OCI-LY3 (cell line): ENCODE measurements at regions not wholly inside any gene's neighbourhood (a gene's known extent, or its start where the extent isn't known, plus 50 kb on each side); places are given as distances from the start of the nearest gene placed in this dataset.

Experiments
- EZH2phosphoT487 ChIP-seq: fragments of 200-600 bp; shearing (Covaris generic); IDR thresholded peaks from 2 replicates; pipeline ENCODE4 v1.6.1; 2018; ENCODE audit warnings: antibody characterized with exemption, mixed run types, low read depth
- TF ChIP-seq, protein P1 (sequence below): fragments of 200-600, 300-600 bp; sonication (generic); IDR thresholded peaks from 2 replicates; pipeline ENCODE4 v1.5.1; 2014; ENCODE audit warnings: antibody characterized with exemption, low read length, low read depth

DNA sequence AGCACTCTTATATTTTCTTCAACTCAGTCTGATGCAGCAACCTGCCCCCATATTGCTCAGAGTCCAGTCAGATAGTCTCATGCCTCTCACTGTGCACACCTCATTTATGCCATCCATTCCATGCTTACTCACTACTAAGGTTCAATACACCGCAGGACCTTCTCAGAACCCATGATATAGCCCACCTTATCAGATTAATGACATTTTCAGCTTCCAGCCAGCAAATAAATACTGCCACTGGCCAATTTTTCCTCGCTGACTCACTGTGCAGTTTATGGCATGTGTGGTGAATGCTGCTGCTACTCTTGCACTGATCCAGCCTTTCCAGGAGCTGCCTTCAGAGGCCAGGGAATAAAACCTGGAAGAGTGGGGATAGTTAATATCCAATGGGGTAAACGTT, 380.6 kb upstream of the SPOCK3 start:
- TF ChIP-seq, protein P1, sequence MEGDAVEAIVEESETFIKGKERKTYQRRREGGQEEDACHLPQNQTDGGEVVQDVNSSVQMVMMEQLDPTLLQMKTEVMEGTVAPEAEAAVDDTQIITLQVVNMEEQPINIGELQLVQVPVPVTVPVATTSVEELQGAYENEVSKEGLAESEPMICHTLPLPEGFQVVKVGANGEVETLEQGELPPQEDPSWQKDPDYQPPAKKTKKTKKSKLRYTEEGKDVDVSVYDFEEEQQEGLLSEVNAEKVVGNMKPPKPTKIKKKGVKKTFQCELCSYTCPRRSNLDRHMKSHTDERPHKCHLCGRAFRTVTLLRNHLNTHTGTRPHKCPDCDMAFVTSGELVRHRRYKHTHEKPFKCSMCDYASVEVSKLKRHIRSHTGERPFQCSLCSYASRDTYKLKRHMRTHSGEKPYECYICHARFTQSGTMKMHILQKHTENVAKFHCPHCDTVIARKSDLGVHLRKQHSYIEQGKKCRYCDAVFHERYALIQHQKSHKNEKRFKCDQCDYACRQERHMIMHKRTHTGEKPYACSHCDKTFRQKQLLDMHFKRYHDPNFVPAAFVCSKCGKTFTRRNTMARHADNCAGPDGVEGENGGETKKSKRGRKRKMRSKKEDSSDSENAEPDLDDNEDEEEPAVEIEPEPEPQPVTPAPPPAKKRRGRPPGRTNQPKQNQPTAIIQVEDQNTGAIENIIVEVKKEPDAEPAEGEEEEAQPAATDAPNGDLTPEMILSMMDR: no peak
- TF ChIP-seq EZH2phosphoT487: no peak
